ENCODE measurements at regions not wholly inside any gene's neighbourhood (a gene's known extent, or its start where the extent isn't known, plus 50 kb on each side); places are given as distances from the start of the nearest gene placed in this dataset.

GRCh38 chr2:35538796-35539195, 816.8 kb upstream of the CRIM1 start:
- H3K79me2 ChIP-seq (ENCODE audit: insufficient read depth, low read length): no peaks in the 10 kb centered on the region
- H3K4me1 ChIP-seq (ENCODE audit: insufficient read depth, low read length): no peaks in the 10 kb centered on the region
- no peak overlapping the region for H3K4me2 ChIP-seq (ENCODE audit: low read length)
- H3K4me3 ChIP-seq (ENCODE audit: insufficient read depth, low read depth, low read length): no peak overlapping the region
- H3K27ac Mint-ChIP-seq (ENCODE audit: unreplicated experiment): no peak overlapping the region
- H4K20me1 ChIP-seq (ENCODE audit: insufficient read depth, low read length): no peaks in the 10 kb centered on the region
- H3K36me3 Mint-ChIP-seq (ENCODE audit: low read depth, unreplicated experiment): no peaks in the 10 kb centered on the region
- peaks cover 10% of the 10 kb centered on the region for H3K4me1 Mint-ChIP-seq (ENCODE audit: low read depth, unreplicated experiment)
- H3K36me3 ChIP-seq (ENCODE audit: insufficient read depth, low read length): no peaks in the 10 kb centered on the region
- no peak overlapping the region for H2AFZ ChIP-seq (ENCODE audit: low read depth, low read length)
- H3K27ac ChIP-seq (ENCODE audit: low read depth, low read length): no peak overlapping the region
- no peak overlapping the region for H3K4me3 Mint-ChIP-seq (ENCODE audit: unreplicated experiment)
- no peaks in the 10 kb centered on the region for H3K27me3 Mint-ChIP-seq (ENCODE audit: low read depth, unreplicated experiment)
- no peaks in the 10 kb centered on the region for H3K9me3 Mint-ChIP-seq (ENCODE audit: unreplicated experiment)
- no peak overlapping the region for H3K9ac ChIP-seq (ENCODE audit: low read length)
- no peaks in the 10 kb centered on the region for H3K27me3 ChIP-seq (ENCODE audit: insufficient read depth, low read length)
- H3K9me3 ChIP-seq (ENCODE audit: insufficient read depth, low read depth, low read length): no peaks in the 10 kb centered on the region
- FAIRE-seq (no peak), DNase-seq (ENCODE audit: low read depth) (peak; percentile 48)
- TF ChIP-seq CTCF (IDR thresholded peaks at IDR 0.05; ENCODE audit: insufficient read depth, low read depth, low read length) (no peak), EZH2 (IDR thresholded peaks at IDR 0.05; ENCODE audit: insufficient read depth, low read length) (no peak)

- Mint-ChIP-seq H3K27me3 (ENCODE audit: low read depth, unreplicated experiment) (no peaks in the 10 kb centered on the region), H3K27ac (ENCODE audit: unreplicated experiment) (no peak overlapping the region), H3K4me1 (ENCODE audit: low read depth, unreplicated experiment) (no peaks in the 10 kb centered on the region), H3K4me3 (ENCODE audit: unreplicated experiment) (no peak overlapping the region), H3K9me3 (ENCODE audit: unreplicated experiment) (peaks cover 3% of the 10 kb centered on the region), H3K36me3 (ENCODE audit: low read depth, unreplicated experiment) (no peaks in the 10 kb centered on the region)
- TF ChIP-seq CTCF (IDR thresholded peaks at IDR 0.05; ENCODE audit: insufficient read depth, low read depth, low read length): no peak
- TF ChIP-seq EZH2 (IDR thresholded peaks at IDR 0.05; ENCODE audit: insufficient read depth, low read length): no peak
- Histone ChIP-seq H3K36me3 (ENCODE audit: insufficient read depth, low read length) (no peaks in the 10 kb centered on the region), H3K4me2 (ENCODE audit: low read length) (no peak overlapping the region), H2AFZ (ENCODE audit: low read depth, low read length) (no peak overlapping the region), H3K9ac (ENCODE audit: low read length) (no peak overlapping the region), H3K9me3 (ENCODE audit: insufficient read depth, low read depth, low read length) (no peaks in the 10 kb centered on the region), H4K20me1 (ENCODE audit: insufficient read depth, low read length) (no peaks in the 10 kb centered on the region), H3K79me2 (ENCODE audit: insufficient read depth, low read length) (no peaks in the 10 kb centered on the region), H3K27ac (ENCODE audit: low read depth, low read length) (no peak overlapping the region), H3K4me3 (ENCODE audit: insufficient read depth, low read depth, low read length) (no peak overlapping the region), H3K27me3 (ENCODE audit: insufficient read depth, low read length) (no peaks in the 10 kb centered on the region), H3K4me1 (ENCODE audit: insufficient read depth, low read length) (no peaks in the 10 kb centered on the region)
- FAIRE-seq (no peak), DNase-seq (ENCODE audit: low read depth) (no peak)
These were observed 824.9 kb upstream of the CRIM1 start for GRCh38 chr2:35530615-35531135.

GRCh38 chr2:35526741-35527140, 828.8 kb upstream of the CRIM1 start:
- no peaks in the 10 kb centered on the region for H3K4me1 ChIP-seq (ENCODE audit: insufficient read depth, low read length)
- FAIRE-seq: no peak

More at GRCh38 chr2:35526741-35527140, 828.8 kb upstream of the CRIM1 start:
- peak; percentile 13 for DNase-seq (ENCODE audit: low read depth)
- Histone ChIP-seq H3K36me3 (ENCODE audit: insufficient read depth, low read length) (no peaks in the 10 kb centered on the region), H3K9ac (ENCODE audit: low read length) (no peak overlapping the region), H3K27ac (ENCODE audit: low read depth, low read length) (no peak overlapping the region), H3K4me2 (ENCODE audit: low read length) (no peak overlapping the region), H3K27me3 (ENCODE audit: insufficient read depth, low read length) (no peaks in the 10 kb centered on the region), H3K9me3 (ENCODE audit: insufficient read depth, low read depth, low read length) (no peaks in the 10 kb centered on the region), H3K79me2 (ENCODE audit: insufficient read depth, low read length) (no peaks in the 10 kb centered on the region), H4K20me1 (ENCODE audit: insufficient read depth, low read length) (no peaks in the 10 kb centered on the region), H2AFZ (ENCODE audit: low read depth, low read length) (no peak overlapping the region), H3K4me3 (ENCODE audit: insufficient read depth, low read depth, low read length) (no peak overlapping the region)
- no peaks in the 10 kb centered on the region for H3K36me3 Mint-ChIP-seq (ENCODE audit: low read depth, unreplicated experiment)
- no peak for TF ChIP-seq CTCF (IDR thresholded peaks at IDR 0.05; ENCODE audit: insufficient read depth, low read depth, low read length)
- no peak for TF ChIP-seq EZH2 (IDR thresholded peaks at IDR 0.05; ENCODE audit: insufficient read depth, low read length)
- H3K4me3 Mint-ChIP-seq (ENCODE audit: unreplicated experiment): no peak overlapping the region
- H3K9me3 Mint-ChIP-seq (ENCODE audit: unreplicated experiment): peaks cover 3% of the 10 kb centered on the region
- no peak overlapping the region for H3K27ac Mint-ChIP-seq (ENCODE audit: unreplicated experiment)
- no peaks in the 10 kb centered on the region for H3K27me3 Mint-ChIP-seq (ENCODE audit: low read depth, unreplicated experiment)
- no peaks in the 10 kb centered on the region for H3K4me1 Mint-ChIP-seq (ENCODE audit: low read depth, unreplicated experiment)
